Esophagus muscularis mucosa (tissue), 4 donors: ENCODE measurements at regions not wholly inside any gene's neighbourhood (a gene's known extent, or its start where the extent isn't known, plus 50 kb on each side); places are given as distances from the start of the nearest gene placed in this dataset.
"Not testable (repeated sequence)": the region's sequence is repeated elsewhere in the genome, so short reads cannot be mapped to it uniquely, and the experiment has no call there.

Experiments
- DNase-seq: peaks from one replicate; pipeline ENCODE4 v3.0.0-alpha.2; 2017; ENCODE audit errors: extremely low spot score
- H3K27ac ChIP-seq, 4 donors: fragments of 200-600 bp; sonication (generic); replicated peaks in 1 of 4; 1 replicate in 3 of 4; 2 replicates in 1 of 4; pipeline ENCODE4 v1.5.1; 2016 to 2019; ENCODE audit warnings: mild to moderate bottlenecking in 1 of 4
- H3K27me3 ChIP-seq, 4 donors: fragments of 200-600 bp; sonication (generic); one replicate each; pipeline versions ENCODE4 v1.5.1 to v1.6.0; 2016 to 2019
- H3K36me3 ChIP-seq, 4 donors: fragments of 200-600 bp; sonication (generic); one replicate each; pipeline ENCODE4 v1.5.1; 2016 to 2019
- H3K4me1 ChIP-seq, 4 donors: fragments of 200-600 bp; sonication (generic); one replicate each; pipeline ENCODE4 v1.5.1; 2016 to 2019
- H3K4me3 ChIP-seq, 4 donors: fragments of 200-600 bp; sonication (generic); 1 replicate in 2 of 4; 2 replicates in 2 of 4; pipeline ENCODE4 v1.5.1; 2016 to 2019; ENCODE audit warnings: mild to moderate bottlenecking in 4 of 4, moderate library complexity in 1 of 4
- H3K9me3 ChIP-seq, 4 donors: fragments of 200-600 bp; sonication (generic); 1 replicate in 3 of 4; 2 replicates in 1 of 4; pipeline ENCODE4 v1.5.1; 2016 to 2019
- CTCF ChIP-seq, 3 experiments: fragments of 200-600 bp in 2 of 3; fragments of 450-650 bp in 1 of 3; sonication (generic) in 2 of 3; IDR thresholded peaks; one replicate each; pipeline ENCODE4 v1.5.1; 2017 to 2019; ENCODE audit warnings: antibody characterized with exemption in 3 of 3, mild to moderate bottlenecking in 2 of 3, moderate library complexity in 1 of 3
- EP300 ChIP-seq: sonication (generic); formaldehyde crosslinking; IDR thresholded peaks from one replicate; pipeline ENCODE4 v1.6.1; 2017; ENCODE audit warnings: antibody characterized with exemption
- POLR2A ChIP-seq: fragments of 450-650 bp; IDR thresholded peaks from one replicate; pipeline ENCODE4 v1.6.1; 2017; ENCODE audit warnings: antibody characterized with exemption, moderate library complexity, mild to moderate bottlenecking, low read depth
- POLR2AphosphoS5 ChIP-seq, 2 donors: sonication (generic); formaldehyde crosslinking; IDR thresholded peaks; one replicate each; pipeline ENCODE4 v1.6.1; 2017; ENCODE audit warnings: antibody characterized with exemption in 2 of 2
- whole genome bisulfite sequencing: methylation state at CpG from one replicate; pipeline ENCODE4 v1.1.5; 2018; 5-methylcytosine and 5-hydroxymethylcytosine counted together
- intact Hi-C: fragments of 100-400 bp; cut with DNase I; formaldehyde crosslinking; loops from one replicate; pipeline ENCODE4 v1.15.1; 2023

GRCh38 chr21:27885296-27885711 is 918.4 kb upstream of the ADAMTS5 start:
- Histone ChIP-seq H3K4me3 (no peak overlapping the region), H3K27me3 (no peaks in the 10 kb centered on the region), H3K4me1 (peaks cover 0 to 7% (median 0%) of the 10 kb centered on the region in 4 donors), H3K27ac (no peak overlapping the region), H3K36me3 (no peaks in the 10 kb centered on the region), H3K9me3 (no peaks in the 10 kb centered on the region)
- intact Hi-C loops, result no loop called here
- WGBS, result 96% methylated on average over 31 of the region's 31 CpGs
- TF ChIP-seq EP300 (no peak), POLR2AphosphoS5 (IDR thresholded peaks at IDR 0.05) (no peak), POLR2A (no peak), CTCF (IDR thresholded peaks at IDR 0.05) (no peak)
- no peak for DNase-seq

GRCh38 chr21:27881331-27881730 is 914.4 kb upstream of the ADAMTS5 start:
- 44% methylated on average over 3 of the region's 3 CpGs for WGBS
- DNase-seq, H3K27ac ChIP-seq, intact Hi-C loops, H3K4me3 ChIP-seq, H3K4me1 ChIP-seq, H3K9me3 ChIP-seq, H3K27me3 ChIP-seq, H3K36me3 ChIP-seq: not testable (repeated sequence)

- H3K27ac ChIP-seq, DNase-seq, H3K4me1 ChIP-seq, H3K36me3 ChIP-seq, H3K27me3 ChIP-seq, H3K4me3 ChIP-seq, intact Hi-C loops, H3K9me3 ChIP-seq: not testable (repeated sequence)
- 41% methylated on average over 2 of the region's 2 CpGs for WGBS
Measured at GRCh38 chr21:27872411-27872810, 905.5 kb upstream of the ADAMTS5 start.

GRCh38 chr21:27870755-27871154 is 903.9 kb upstream of the ADAMTS5 start:
- H3K36me3 ChIP-seq, intact Hi-C loops, H3K27me3 ChIP-seq, H3K27ac ChIP-seq, H3K4me3 ChIP-seq, H3K4me1 ChIP-seq, DNase-seq, H3K9me3 ChIP-seq: not testable (repeated sequence)

- H3K4me3 ChIP-seq, H3K9me3 ChIP-seq, H3K36me3 ChIP-seq, DNase-seq, intact Hi-C loops, H3K27me3 ChIP-seq: not testable (repeated sequence)
- WGBS, result 58% methylated on average over 3 of the region's 3 CpGs
- H3K27ac ChIP-seq, result peak overlapping the region in 1 of 4 donors; percentile 29
- peaks cover 0 to 27% (median 10%) of the 10 kb centered on the region in 4 donors for H3K4me1 ChIP-seq
Measured at GRCh38 chr21:27860314-27860955, 893.5 kb upstream of the ADAMTS5 start.

- DNase-seq, H3K36me3 ChIP-seq, H3K9me3 ChIP-seq, H3K27me3 ChIP-seq, H3K4me3 ChIP-seq, intact Hi-C loops, H3K27ac ChIP-seq: not testable (repeated sequence)
- WGBS, result 83% methylated on average over 5 of the region's 5 CpGs
- peaks cover 0 to 27% (median 10%) of the 10 kb centered on the region in 4 donors for H3K4me1 ChIP-seq
Measured at GRCh38 chr21:27858053-27858825, 891.4 kb upstream of the ADAMTS5 start.

GRCh38 chr21:27856988-27857387 is 890.1 kb upstream of the ADAMTS5 start:
- H3K36me3 ChIP-seq, H3K27ac ChIP-seq, DNase-seq, H3K4me3 ChIP-seq, H3K9me3 ChIP-seq, intact Hi-C loops, H3K27me3 ChIP-seq: not testable (repeated sequence)
- WGBS, result 66% methylated on average over 3 of the region's 3 CpGs
- peaks cover 0 to 31% (median 10%) of the 10 kb centered on the region in 4 donors for H3K4me1 ChIP-seq
